ENCODE measurements at regions not wholly inside any gene's neighbourhood (a gene's known extent, or its start where the extent isn't known, plus 50 kb on each side); places are given as distances from the start of the nearest gene placed in this dataset.
"Not testable (repeated sequence)": the region's sequence is repeated elsewhere in the genome, so short reads cannot be mapped to it uniquely, and the experiment has no call there.

DNA sequence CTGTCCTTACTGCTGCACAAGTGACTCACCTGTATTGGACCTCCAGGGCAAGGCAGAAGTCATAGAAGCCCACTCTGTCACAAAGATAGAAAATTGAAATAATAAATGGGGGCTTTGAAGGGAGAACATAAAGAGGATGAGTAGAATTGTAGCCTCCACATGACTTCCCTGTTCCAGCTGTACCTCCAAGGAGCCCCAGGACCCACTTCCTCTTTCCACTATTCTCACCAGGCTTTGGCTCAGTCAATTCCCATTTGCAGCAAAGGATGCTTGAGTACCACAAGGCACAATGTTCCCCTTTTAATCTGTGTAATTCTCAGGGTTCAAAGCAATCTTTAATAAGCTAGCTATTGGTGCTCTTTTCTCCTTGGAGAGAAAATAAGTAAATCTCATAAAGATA, 512.1 kb downstream of the TOX3 start:
- DNase-seq, result no peak

DNA sequence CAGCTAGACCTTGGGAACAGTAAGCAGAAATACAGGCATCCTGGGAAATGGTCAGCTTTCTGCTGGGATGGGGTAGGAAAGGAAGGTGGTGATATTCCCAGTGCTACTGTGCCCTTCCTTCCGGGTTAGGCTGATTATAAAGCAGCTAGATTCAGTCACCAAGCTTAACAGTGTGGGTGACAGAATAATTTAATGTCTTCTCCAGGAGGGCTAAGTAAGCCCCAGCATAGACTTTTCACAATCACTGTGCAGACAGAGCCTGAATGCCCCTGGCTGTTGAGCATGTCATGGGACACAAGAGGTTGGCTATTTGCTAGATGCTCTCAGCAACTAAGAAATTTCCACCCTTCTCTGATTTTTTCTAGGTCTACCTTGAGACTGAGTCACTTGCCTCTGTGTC, 513.0 kb downstream of the TOX3 start:
- DNase-seq, result no peak

DNA sequence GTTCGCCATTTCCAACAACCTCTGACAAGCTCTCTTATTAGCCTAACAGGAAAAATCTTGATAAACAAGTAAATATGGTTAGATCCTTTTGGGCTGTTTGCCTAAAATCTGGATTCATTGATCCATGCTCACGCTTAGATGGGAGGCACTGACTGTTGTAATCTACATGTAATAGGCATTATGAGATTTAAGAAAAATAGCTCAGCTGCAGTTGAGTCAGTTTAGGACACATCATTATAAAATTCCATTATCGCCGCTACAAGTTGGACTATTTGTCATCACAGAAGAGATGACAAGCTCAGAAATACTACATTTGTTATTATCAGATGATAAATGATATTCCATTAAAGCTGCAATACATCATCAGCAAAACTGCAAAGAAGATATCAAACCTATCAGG, 524.0 kb downstream of the TOX3 start:
- DNase-seq, result no peak

DNA sequence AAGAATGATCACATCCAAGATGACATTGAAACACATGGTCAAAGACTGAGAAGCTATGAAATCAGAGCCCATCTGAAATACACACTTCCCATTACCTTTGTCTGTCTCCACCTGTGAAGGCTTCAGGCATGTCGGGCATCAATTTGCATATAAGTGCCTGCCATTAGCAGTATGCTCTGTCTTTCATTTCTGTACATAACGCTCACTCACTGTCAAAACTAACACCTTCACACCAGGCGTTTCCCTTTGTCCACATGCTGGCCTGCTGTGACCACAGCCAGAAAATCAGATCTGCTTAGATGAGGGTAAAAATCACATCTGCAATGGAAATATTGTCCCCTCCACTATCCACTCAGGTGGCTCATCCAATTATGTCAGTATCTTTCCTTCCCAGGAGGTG, 524.8 kb downstream of the TOX3 start:
- DNase-seq, result no peak

DNA sequence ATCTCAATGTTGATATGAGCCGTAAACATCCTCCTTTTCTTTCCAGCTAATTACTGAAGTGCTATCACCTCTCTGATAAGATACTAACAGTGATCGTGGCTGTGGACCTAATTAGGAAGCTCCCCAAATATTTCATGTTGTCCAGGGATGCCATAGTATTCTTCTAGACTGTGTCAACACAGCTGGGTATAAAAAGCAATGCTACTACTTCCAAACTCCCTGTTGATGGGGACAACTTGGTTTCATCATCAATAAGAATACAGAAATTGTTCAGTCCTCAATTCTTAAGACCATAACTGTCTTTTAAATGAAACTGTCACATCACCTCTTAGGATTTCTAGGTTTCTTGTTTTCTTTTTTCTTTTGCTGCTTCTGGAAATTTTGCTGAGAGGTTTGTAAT, 530.6 kb downstream of the TOX3 start:
- no peak for DNase-seq

DNA sequence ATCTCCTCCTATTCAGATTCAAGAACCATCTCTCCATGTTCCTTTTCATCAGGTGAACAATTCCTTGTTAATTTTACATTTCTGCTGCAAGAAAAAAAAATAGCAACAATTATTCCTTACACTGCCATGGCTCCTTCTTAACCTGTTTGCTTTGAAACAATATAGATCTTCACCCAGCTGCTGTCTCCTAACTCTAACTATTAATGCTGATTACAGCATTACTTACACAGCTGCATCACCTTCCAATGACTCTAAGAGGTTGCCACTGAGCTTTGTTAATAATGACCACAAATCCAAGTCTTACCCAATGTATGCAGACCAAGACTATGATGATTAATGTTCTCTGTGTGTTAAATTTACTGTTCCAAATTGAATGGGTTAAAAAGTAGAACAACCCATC, 541.4 kb downstream of the TOX3 start:
- no peak for DNase-seq

DNA sequence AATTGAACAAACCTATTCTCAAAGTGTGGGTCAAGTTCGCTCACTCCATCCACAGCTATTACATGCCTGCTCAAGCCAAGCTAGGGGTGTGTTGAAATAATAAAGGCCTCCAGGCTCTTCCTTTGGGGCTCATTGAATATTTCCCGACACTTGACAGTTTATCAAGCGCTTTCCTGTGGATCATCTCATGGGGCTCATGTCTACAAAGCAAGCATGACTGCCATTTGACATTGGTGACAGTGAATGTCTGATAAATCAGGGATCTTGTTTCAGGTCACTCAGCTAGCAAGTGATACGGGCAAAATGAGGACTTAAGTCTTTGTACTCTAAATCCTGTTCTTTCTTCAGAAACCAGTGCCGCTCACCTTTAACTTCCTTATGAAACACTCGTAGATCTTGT, 542.6 kb downstream of the TOX3 start:
- DNase-seq, result no peak

DNA sequence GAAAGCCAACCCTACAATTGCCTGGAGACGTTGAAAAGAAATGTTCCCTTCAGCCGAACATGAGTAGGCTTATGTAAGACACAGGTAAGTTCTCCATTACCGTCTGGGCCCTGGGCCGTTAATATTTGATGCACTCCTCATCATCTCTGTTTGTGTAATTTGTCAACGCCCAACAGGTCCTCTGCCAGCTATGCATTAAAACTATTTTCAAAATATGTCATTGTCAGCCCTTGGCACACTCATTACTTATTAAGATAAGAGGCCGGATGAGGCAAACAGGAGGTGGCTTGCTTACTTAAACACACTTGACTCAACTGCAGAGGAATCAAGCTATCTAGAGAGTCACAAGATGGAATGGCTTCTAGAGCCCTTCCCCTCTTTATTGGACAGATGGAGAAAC, 544.9 kb downstream of the TOX3 start:
- no peak for DNase-seq

DNA sequence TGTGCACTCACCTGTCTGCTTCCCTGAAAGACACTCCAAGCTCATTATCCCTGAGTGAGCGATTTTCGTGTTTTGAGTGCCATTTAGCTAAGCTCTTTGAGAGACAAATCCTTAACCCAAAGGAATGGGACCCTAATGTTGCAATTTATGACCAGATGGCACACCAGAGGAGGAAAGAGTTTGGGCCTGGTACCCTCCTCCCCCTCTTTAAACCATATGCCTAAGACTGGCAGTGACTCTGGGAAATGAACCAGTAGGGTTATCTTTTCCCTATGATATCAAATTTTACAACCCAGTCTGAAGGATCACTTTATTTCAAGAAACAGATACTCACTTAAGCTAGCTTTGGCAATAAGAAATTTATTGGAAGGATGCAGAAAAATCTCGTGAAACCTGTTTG, 550.4 kb downstream of the TOX3 start:
- DNase-seq, result no peak

DNA sequence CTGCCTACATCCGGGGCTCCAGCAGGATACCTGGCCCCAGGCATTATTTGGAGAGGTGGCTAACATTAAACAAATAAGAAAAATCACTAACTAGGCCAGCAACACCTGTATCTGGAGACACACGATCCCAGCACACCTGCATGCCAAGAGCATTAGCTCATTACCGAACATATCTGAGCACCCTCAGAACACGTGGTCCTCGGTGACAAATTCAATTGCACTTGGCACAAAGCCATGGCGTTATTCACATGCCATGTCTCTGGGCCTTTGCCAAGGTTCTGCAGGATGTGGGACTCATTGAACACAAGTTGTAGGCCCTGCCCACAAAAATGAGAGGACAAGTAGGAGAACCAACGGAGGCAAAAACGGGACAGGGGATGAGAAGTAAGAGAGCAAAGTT, 552.3 kb downstream of the TOX3 start:
- DNase-seq, result no peak

DNA sequence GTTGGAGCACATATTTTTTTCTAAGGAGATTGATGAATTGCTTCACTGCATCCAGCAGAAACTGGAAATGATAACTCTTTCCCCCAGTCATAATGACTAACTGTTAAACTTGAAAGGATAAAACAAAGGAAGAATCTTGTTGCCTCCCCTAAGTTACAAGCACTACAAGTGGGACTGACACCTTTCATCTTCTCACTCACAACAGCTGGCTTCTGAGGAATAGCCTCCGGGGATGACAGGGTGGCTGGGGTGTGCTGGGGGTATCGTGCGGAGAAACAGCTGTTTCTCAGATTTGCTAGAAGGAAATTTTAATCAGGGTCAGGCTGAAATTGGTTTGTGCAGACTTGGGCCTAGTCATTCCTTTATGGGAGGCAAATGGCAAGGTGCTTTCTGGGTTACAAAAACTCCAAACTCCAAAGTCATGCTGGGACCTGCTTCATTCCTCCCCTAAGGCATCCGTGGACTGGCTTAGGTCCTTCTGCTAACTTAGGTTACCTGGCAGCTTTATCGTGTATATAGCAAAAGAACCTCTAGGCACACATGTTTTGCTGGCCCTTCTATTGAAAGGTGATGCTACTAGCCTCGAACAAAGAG, 557.2 kb downstream of the TOX3 start:
- DNase-seq, result no peak

DNA sequence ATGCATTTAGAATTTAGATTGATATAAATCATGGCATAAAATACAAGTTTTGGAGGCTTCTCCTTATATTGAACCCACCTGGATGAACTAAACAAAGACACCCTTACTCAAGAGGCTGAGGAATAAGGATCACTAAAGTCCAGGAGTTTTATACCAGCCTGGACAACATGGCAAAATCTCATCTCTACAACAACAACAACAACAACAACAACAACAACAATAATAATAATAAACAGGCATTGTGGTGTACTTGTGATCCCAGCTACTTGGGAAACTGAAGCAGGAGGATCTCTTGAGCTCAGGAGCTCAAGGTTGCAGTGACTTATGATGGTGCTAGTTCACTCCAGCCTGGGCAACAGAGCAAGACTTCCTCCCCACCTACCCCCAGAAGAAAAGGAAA, 558.0 kb downstream of the TOX3 start:
- no peak for DNase-seq

DNA sequence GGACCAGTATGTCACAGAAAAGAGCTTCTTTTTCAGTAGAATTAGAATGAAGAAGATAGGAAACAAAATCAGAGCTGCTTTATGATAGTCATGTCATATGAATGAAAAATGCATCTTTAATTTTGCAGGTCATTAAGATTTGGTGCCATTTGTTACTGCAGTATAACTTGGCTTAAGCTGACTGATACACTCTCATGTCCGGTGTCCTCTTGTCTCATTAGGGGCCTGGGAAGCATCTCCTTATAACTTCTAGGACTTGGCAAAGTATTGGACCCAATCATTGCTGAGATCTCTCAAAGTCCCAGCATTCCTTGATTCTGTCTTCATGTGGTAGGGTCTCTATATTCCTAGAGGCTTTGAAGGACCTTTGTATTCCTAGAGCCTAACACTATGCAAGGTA, 559.4 kb downstream of the TOX3 start:
- no peak for DNase-seq

DNA sequence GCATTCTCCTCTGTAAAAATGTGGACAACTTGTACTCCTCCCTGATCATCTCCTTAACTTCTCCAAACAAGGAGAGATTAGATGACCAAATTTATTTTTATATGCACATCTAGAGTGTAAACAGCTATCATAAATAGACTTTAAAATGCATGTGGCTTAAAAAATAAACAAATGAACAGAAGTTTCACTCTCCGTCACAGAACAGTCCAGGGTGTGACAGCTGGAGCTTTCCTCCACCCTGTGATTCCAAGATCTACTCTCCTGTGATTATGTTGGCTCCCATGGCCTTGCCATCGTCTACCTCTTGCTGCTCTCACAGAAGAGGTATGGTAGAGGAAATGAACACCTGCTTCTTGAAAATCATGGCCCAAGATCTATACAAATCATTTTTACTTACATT, 560.2 kb downstream of the TOX3 start:
- DNase-seq, result no peak

DNA sequence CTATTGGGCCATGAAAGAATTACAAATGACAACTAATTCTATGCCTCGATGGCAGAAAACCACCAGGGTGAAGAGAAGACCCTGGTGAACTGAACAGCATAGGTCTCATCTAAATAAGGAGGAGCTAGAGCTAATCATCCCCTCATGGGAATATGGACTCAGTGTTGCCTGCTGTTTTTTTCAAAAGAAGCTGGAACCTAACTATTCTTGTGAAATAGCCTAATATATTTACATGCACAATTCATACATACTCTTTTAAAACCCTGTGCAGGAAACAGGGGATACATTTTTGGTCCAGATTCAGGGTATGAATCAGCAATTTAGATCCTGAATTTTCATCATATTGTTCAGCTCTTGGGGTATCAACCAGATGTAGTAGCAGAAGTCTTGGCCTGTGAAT, 560.6 kb downstream of the TOX3 start:
- no peak for DNase-seq

DNA sequence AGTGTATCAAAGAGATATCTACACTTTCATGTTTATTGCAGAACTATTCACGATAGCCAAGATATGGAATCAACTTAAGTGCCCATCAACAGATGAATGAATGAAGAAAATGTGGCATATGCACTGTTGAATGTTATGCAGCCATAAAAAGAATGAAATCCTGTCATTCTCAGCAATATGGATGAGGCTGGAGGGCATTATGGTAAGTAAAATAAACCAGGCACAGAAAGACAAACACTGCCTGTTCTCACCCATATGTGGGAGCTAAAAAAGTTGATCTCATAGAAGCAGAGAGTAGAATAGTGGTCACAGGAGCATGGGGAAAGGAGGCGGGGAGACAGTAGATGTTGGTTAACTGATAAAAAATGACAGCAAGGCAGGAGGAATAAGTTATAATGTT, 561.8 kb downstream of the TOX3 start:
- DNase-seq, result no peak

DNA sequence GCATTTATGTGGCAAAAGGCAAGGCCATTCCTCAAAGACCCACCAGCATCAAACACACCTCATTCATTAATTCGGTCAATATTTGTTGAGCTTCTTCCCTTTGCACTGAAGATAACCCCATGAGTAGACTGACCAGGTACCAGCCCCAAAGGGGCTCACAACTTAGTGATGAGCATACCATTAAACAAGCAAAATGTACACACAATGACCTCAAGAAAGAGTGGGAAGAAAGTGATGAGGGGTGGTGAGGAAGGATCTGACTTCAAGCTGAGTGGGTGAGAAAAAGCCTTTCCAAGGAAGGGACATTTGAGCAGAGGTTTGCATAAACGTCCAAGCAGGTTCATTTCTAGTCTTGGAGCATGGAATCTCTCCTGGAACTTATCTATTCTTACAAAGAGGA, 562.5 kb downstream of the TOX3 start:
- no peak for DNase-seq

DNA sequence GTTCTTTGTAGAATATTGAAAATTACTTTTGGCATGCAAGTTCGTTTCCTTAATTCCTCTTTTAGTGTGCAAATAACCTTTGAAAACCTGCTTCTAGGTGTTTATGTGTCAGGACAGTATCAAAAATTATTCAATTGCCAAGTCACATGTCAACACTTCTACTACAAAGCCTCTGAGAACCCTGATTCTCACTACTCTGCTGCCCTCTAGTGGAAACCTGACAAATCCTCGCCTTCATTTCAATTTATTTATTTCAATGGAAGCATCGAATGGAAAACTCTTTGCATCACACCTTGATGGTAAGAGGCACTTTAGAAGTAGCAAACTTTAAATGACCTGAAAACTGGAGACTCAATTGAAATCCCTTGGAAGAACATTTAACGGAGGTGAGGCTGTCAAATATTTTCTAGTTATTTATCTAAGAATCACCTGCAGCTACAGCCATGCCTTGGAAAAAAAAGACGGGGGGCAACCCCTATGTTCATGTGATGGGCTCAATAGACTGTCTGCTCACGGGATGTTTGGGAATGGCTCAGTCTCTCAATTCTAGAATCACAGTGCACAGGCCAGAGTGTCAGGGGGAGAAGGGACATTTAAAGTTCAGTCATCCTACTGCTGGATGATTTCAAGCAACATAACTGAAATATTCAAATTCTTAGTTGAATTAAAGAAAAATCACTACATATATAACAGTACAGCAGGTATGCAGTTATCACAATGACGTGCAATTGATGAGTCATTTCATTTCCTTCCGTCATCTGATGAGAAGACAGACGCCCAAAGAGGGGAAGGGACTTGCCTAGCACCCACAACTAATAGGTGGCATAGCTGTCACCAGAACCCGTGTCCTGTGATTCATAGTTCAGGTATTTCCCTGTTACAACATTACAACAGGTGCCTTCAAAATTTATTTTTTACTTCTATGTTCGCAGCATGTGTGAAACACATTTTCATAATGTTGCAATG, 563.9 kb downstream of the TOX3 start:
- DNase-seq, result peak; percentile 43 to 87

DNA sequence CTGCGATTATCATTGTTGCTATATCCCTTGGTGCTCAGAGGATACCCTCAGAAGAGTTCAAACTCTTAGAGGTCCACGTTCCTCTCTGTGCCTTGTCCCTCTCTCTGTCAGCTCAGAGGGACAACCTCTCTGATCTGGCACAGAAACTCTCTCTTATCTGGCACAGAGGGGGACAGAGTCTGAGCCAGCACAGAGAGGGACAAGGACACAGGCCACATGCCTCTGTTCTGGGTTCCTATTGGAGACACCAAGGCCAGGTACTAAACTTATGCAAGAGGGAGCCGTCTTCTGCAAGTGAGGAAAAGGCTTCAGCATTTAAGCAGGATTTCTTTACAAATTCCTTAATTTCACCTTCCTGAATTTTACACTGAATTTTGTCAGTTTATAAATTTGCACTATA, 565.2 kb downstream of the TOX3 start:
- no peak for DNase-seq

DNA sequence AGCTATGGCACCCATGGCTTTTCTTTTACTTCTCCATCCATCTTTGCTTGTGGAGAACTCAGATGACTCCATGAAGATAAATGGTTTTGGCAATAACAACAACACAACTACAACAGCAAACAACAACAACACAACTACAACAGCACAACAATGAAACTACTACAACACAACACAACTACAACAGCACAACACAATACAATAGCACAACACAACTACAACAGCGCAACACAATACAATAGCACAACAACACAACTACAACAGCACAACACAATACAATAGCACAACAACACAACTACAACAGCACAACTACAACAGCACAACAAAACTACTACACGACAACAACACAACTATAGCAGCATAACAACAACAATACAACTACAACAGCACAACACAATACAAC, 569.4 kb downstream of the TOX3 start:
- not testable (repeated sequence) for DNase-seq

DNA sequence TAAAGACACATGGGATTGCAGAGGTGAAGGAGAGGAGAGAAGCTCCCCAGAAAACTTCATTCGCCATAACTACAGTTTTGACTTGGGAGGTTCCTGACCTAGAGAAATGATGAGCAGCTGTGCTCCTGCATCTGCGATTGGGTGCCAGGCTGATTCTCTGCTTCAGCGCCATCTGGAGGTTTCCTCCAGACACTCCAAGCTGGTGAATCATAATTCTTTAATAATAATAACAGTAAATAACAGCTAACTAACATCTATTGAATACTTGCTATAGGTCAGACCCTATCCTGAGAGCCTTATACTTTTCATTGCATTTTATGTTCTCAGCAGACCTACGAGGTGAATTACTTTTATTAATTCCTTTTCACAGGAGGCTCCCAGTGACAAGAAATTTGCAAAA, 575.8 kb downstream of the TOX3 start:
- DNase-seq, result no peak

DNA sequence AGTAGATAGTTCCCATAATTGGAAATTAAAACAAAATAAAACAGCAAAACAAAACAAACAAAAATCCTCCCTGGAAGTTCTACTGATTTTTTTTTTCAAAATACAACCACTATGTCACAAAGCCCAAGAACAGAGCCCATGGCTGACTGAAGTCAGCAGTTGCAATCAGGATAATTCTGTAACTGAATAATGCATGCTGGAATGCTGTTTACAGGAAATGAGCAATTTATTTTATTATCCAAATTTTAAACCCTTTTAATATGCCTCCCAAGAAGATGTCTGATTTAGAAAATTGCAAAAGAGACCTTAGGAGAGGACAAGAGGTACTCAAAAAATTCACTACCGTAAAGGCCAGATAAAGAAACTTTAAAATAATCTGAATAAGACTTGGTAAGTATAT, 578.2 kb downstream of the TOX3 start:
- DNase-seq, result no peak

DNA sequence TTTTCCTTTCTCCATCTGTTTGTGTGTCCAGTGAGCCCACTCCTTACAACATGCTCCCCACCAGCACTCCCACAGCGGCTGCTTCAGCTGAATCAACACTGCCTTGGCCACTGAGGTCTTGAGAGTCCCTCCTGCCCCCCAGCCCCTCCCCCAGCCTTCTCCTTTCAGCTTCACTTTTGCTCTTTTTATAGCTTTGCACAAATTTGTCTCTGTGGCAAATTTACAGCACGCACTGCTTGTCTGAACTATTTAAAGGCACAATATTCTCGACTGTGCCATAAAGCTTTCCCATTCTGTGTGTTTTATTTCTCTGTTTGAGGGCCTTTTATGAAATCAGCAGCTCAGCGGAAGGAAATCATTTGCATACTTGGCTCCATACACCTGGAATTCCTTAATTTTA, 579.3 kb downstream of the TOX3 start:
- no peak for DNase-seq

DNA sequence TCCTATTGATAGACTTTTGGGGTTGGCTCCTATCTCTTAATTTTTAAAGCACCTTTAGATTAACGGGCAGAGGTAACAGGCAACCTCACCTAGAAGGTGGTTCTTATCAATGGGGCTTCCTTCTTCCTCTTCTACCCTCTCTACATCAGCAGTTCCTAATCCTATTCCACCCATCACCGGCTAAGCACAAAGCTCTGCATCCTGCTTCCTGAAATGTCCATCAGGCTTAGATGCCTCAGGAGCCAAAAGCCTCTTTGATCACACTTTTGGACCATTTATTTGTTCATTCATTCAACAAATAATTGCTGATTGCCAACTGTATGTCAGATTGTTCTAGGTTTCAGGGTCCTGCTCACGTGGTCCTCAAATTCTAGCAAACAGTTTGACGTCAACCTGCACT, 586.0 kb downstream of the TOX3 start:
- no peak for DNase-seq

All from hippocampal formation (tissue), 2 donors.